ENCODE measurements at regions not wholly inside any gene's neighbourhood (a gene's known extent, or its start where the extent isn't known, plus 50 kb on each side); places are given as distances from the start of the nearest gene placed in this dataset.

- no peak for DNase-seq
Measured at GRCh38 chr3:34200576-34200975, 402.1 kb downstream of the PDCD6IP start.

GRCh38 chr3:34202975-34203374, 404.5 kb downstream of the PDCD6IP start:
- DNase-seq: no peak

GRCh38 chr3:34203386-34203785, 405.0 kb downstream of the PDCD6IP start:
- no peak for DNase-seq

- DNase-seq: no peak
Measured at GRCh38 chr3:34207002-34207401, 408.6 kb downstream of the PDCD6IP start.

- DNase-seq: no peak
Measured at GRCh38 chr3:34207806-34208205, 409.4 kb downstream of the PDCD6IP start.

- DNase-seq: no peak
Measured at GRCh38 chr3:34212175-34212574, 413.7 kb downstream of the PDCD6IP start.

- no peak for DNase-seq
Measured at GRCh38 chr3:34212656-34213055, 414.2 kb downstream of the PDCD6IP start.

- no peak for DNase-seq
Measured at GRCh38 chr3:34213478-34213877, 415.0 kb downstream of the PDCD6IP start.

GRCh38 chr3:34216711-34217335, 418.4 kb downstream of the PDCD6IP start:
- no peak for DNase-seq

- no peak for DNase-seq
Measured at GRCh38 chr3:34218706-34219385, 420.4 kb downstream of the PDCD6IP start.

- no peak for DNase-seq
Measured at GRCh38 chr3:34219556-34219955, 421.1 kb downstream of the PDCD6IP start.

GRCh38 chr3:34225821-34226366, 427.5 kb downstream of the PDCD6IP start:
- DNase-seq: no peak

GRCh38 chr3:34229876-34230275, 431.4 kb downstream of the PDCD6IP start:
- no peak for DNase-seq

GRCh38 chr3:34235096-34235495, 436.7 kb downstream of the PDCD6IP start:
- DNase-seq: no peak

- no peak for DNase-seq
Measured at GRCh38 chr3:34237946-34238345, 439.5 kb downstream of the PDCD6IP start.

- DNase-seq: no peak
Measured at GRCh38 chr3:34238407-34238806, 440.0 kb downstream of the PDCD6IP start.

- no peak for DNase-seq
Measured at GRCh38 chr3:34239287-34239686, 440.9 kb downstream of the PDCD6IP start.

- no peak for DNase-seq
Measured at GRCh38 chr3:34239875-34240274, 441.4 kb downstream of the PDCD6IP start.

GRCh38 chr3:34247401-34247800, 449.0 kb downstream of the PDCD6IP start:
- no peak for DNase-seq

GRCh38 chr3:34248352-34248751, 449.9 kb downstream of the PDCD6IP start:
- no peak for DNase-seq

- DNase-seq: no peak
Measured at GRCh38 chr3:34254285-34254684, 455.9 kb downstream of the PDCD6IP start.

GRCh38 chr3:34256021-34256420, 457.6 kb downstream of the PDCD6IP start:
- DNase-seq: no peak

GRCh38 chr3:34256791-34257190, 458.4 kb downstream of the PDCD6IP start:
- no peak for DNase-seq

GRCh38 chr3:34258271-34258998, 460.0 kb downstream of the PDCD6IP start:
- no peak for DNase-seq
